ENCODE measurements at regions not wholly inside any gene's neighbourhood (a gene's known extent, or its start where the extent isn't known, plus 50 kb on each side); places are given as distances from the start of the nearest gene placed in this dataset.

- TF ChIP-seq CTCF (conservative IDR thresholded peaks at IDR 0.05; ENCODE audit: low read depth, low read length): no peak
- no peak overlapping the region for H3K4me3 ChIP-seq (ENCODE audit: low read length)
- DNase-seq (ENCODE audit: low read depth): no peak
Observed at GRCh38 chr2:223107825-223108224, 55.8 kb downstream of the KCNE4 start.

- no peak for TF ChIP-seq CTCF (conservative IDR thresholded peaks at IDR 0.05; ENCODE audit: low read depth, low read length)
- DNase-seq (ENCODE audit: low read depth): no peak
- no peak overlapping the region for H3K4me3 ChIP-seq (ENCODE audit: low read length)
Observed at GRCh38 chr2:223108351-223109050, 56.5 kb downstream of the KCNE4 start.

- DNase-seq (ENCODE audit: low read depth): no peak
- H3K4me3 ChIP-seq (ENCODE audit: low read length): no peak overlapping the region
- no peak for TF ChIP-seq CTCF (conservative IDR thresholded peaks at IDR 0.05; ENCODE audit: low read depth, low read length)
Observed at GRCh38 chr2:223109341-223109740, 57.4 kb downstream of the KCNE4 start.

GRCh38 chr2:223113161-223113560 is 61.2 kb downstream of the KCNE4 start:
- no peak for TF ChIP-seq CTCF (conservative IDR thresholded peaks at IDR 0.05; ENCODE audit: low read depth, low read length)
- no peak for DNase-seq (ENCODE audit: low read depth)
- H3K4me3 ChIP-seq (ENCODE audit: low read length): no peak overlapping the region

- no peak for DNase-seq (ENCODE audit: low read depth)
- H3K4me3 ChIP-seq (ENCODE audit: low read length): no peak overlapping the region
- TF ChIP-seq CTCF (conservative IDR thresholded peaks at IDR 0.05; ENCODE audit: low read depth, low read length): no peak
Observed at GRCh38 chr2:223114170-223114569, 62.2 kb downstream of the KCNE4 start.

GRCh38 chr2:223114917-223115316 is 62.9 kb downstream of the KCNE4 start:
- H3K4me3 ChIP-seq (ENCODE audit: low read length): no peak overlapping the region
- no peak for DNase-seq (ENCODE audit: low read depth)
- no peak for TF ChIP-seq CTCF (conservative IDR thresholded peaks at IDR 0.05; ENCODE audit: low read depth, low read length)

- TF ChIP-seq CTCF (conservative IDR thresholded peaks at IDR 0.05; ENCODE audit: low read depth, low read length): no peak
- DNase-seq (ENCODE audit: low read depth): no peak
- no peak overlapping the region for H3K4me3 ChIP-seq (ENCODE audit: low read length)
Observed at GRCh38 chr2:223117533-223117932, 65.5 kb downstream of the KCNE4 start.

Measured in retinal pigment epithelial cell (primary cell).